Stimulated activated CD8-positive, alpha-beta memory T cell treated with anti-CD3 and anti-CD28 coated beads, Interleukin-15, amount 100 ng/mL, for 4 hours (primary cell): ENCODE measurements at regions not wholly inside any gene's neighbourhood (a gene's known extent, or its start where the extent isn't known, plus 50 kb on each side); places are given as distances from the start of the nearest gene placed in this dataset.

Source experiments
- DNase-seq, 2 donors: peaks; one replicate each; pipeline ENCODE4 v3.0.0-alpha.2; 2020; ENCODE audit warnings: low read depth in 2 of 2

GRCh38 chr10:129323879-129324278, 143.2 kb upstream of the MGMT start:
- no peak for DNase-seq

GRCh38 chr10:129325893-129326292, 141.1 kb upstream of the MGMT start:
- no peak for DNase-seq

- no peak for DNase-seq
Observed at GRCh38 chr10:129328546-129328945, 138.5 kb upstream of the MGMT start.

GRCh38 chr10:129329385-129330055, 137.5 kb upstream of the MGMT start:
- no peak for DNase-seq

GRCh38 chr10:129330211-129330610, 136.8 kb upstream of the MGMT start:
- DNase-seq = no peak

- no peak for DNase-seq
Observed at GRCh38 chr10:129331207-129331838, 135.7 kb upstream of the MGMT start.

- DNase-seq = no peak
Observed at GRCh38 chr10:129331839-129332220, 135.2 kb upstream of the MGMT start.

GRCh38 chr10:129332476-129332875, 134.6 kb upstream of the MGMT start:
- DNase-seq = no peak

GRCh38 chr10:129333706-129334105, 133.3 kb upstream of the MGMT start:
- no peak for DNase-seq

- no peak for DNase-seq
Observed at GRCh38 chr10:129334266-129334665, 132.8 kb upstream of the MGMT start.

- no peak for DNase-seq
Observed at GRCh38 chr10:129335396-129335795, 131.6 kb upstream of the MGMT start.

GRCh38 chr10:129335942-129336341, 131.1 kb upstream of the MGMT start:
- DNase-seq = no peak

- DNase-seq = no peak
Observed at GRCh38 chr10:129339191-129339590, 127.8 kb upstream of the MGMT start.

GRCh38 chr10:129339841-129340240, 127.2 kb upstream of the MGMT start:
- DNase-seq = no peak

- DNase-seq = no peak
Observed at GRCh38 chr10:129341087-129341486, 126.0 kb upstream of the MGMT start.

GRCh38 chr10:129342385-129342784, 124.7 kb upstream of the MGMT start:
- no peak for DNase-seq

GRCh38 chr10:129343141-129343540, 123.9 kb upstream of the MGMT start:
- DNase-seq = no peak

- DNase-seq = no peak
Observed at GRCh38 chr10:129344103-129344502, 122.9 kb upstream of the MGMT start.

- DNase-seq = no peak
Observed at GRCh38 chr10:129344731-129345355, 122.2 kb upstream of the MGMT start.

- no peak for DNase-seq
Observed at GRCh38 chr10:129345763-129346162, 121.3 kb upstream of the MGMT start.

- DNase-seq = no peak
Observed at GRCh38 chr10:129350690-129351089, 116.4 kb upstream of the MGMT start.

GRCh38 chr10:129353101-129353500, 113.9 kb upstream of the MGMT start:
- no peak for DNase-seq

GRCh38 chr10:129360046-129360445, 107.0 kb upstream of the MGMT start:
- DNase-seq = no peak
